ENCODE measurements at regions not wholly inside any gene's neighbourhood (a gene's known extent, or its start where the extent isn't known, plus 50 kb on each side); places are given as distances from the start of the nearest gene placed in this dataset.

- H3K27ac ChIP-seq, result no peak overlapping the region
- H3K4me3 ChIP-seq, result no peak overlapping the region
- no peak for DNase-seq
- intact Hi-C loops (cut with DNase I), result no loop called here
- 85 to 95% (median 86%) methylated on average over 3 of the region's 3 CpGs for WGBS, 4 donors
- H3K27me3 ChIP-seq, result no peaks in the 10 kb centered on the region
- no peaks in the 10 kb centered on the region for H3K36me3 ChIP-seq (replicated peaks in 1 of 2)
- H3K4me1 ChIP-seq (replicated peaks in 1 of 2), result no peaks in the 10 kb centered on the region
- TF ChIP-seq POLR2A (IDR thresholded peaks at IDR 0.05), result no peak
- no peak for TF ChIP-seq CTCF (IDR thresholded peaks at IDR 0.05)
- no peaks in the 10 kb centered on the region for H3K9me3 ChIP-seq (replicated peaks in 1 of 3)
Observed at GRCh38 chr16:80024443-80024842, 423.9 kb upstream of the MAF start.

- intact Hi-C loops (cut with DNase I), result no loop called here
- no peak overlapping the region for H3K4me3 ChIP-seq
- no peaks in the 10 kb centered on the region for H3K4me1 ChIP-seq (replicated peaks in 1 of 2)
- no peaks in the 10 kb centered on the region for H3K36me3 ChIP-seq (replicated peaks in 1 of 2)
- WGBS, 4 donors, result 22 to 78% (median 53%) methylated on average over 2 of the region's 2 CpGs
- DNase-seq, result no peak
- no peak overlapping the region for H3K27ac ChIP-seq
- TF ChIP-seq POLR2A (IDR thresholded peaks at IDR 0.05), result no peak
- TF ChIP-seq CTCF (IDR thresholded peaks at IDR 0.05), result no peak
- H3K27me3 ChIP-seq, result no peaks in the 10 kb centered on the region
- no peaks in the 10 kb centered on the region for H3K9me3 ChIP-seq (replicated peaks in 1 of 3)
Observed at GRCh38 chr16:80023865-80024264, 423.3 kb upstream of the MAF start.

DNA sequence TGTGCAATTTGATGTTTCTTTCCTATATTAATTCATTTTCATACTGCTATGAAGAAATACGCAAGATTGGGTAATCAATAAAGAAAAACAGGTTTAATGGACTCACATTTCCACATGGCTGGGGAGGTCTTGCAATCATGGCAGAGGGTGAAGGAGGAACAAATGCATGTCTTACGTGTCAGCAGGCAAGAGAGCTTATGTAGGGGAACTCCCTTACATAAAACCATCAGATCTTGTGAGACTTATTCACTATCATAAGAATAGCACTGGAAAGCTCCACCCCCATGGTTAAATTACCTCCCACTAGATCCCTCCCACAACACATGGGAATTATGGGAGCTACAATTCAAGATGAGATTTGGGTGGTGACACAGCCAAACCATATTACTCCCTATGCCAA, 418.9 kb upstream of the MAF start:
- WGBS, 4 donors, result 45 to 93% (median 79%) methylated on average over 2 of the region's 2 CpGs
- intact Hi-C loops (cut with DNase I), result no loop called here
- no peak for DNase-seq
- Histone ChIP-seq H3K27me3 (no peaks in the 10 kb centered on the region), H3K4me3 (no peak overlapping the region), H3K9me3 (replicated peaks in 1 of 3) (no peaks in the 10 kb centered on the region), H3K27ac (no peak overlapping the region), H3K4me1 (replicated peaks in 1 of 2) (no peaks in the 10 kb centered on the region), H3K36me3 (replicated peaks in 1 of 2) (no peaks in the 10 kb centered on the region)
- no peak for TF ChIP-seq POLR2A (IDR thresholded peaks at IDR 0.05)
- no peak for TF ChIP-seq CTCF (IDR thresholded peaks at IDR 0.05)

- H3K4me1 ChIP-seq (replicated peaks in 1 of 2), result no peaks in the 10 kb centered on the region
Observed at GRCh38 chr16:80018466-80018865, 417.9 kb upstream of the MAF start.

More at GRCh38 chr16:80018466-80018865, 417.9 kb upstream of the MAF start:
- intact Hi-C loops (cut with DNase I), result no loop called here
- Histone ChIP-seq H3K27ac (no peak overlapping the region), H3K36me3 (replicated peaks in 1 of 2) (no peaks in the 10 kb centered on the region), H3K4me3 (no peak overlapping the region), H3K27me3 (no peaks in the 10 kb centered on the region), H3K9me3 (replicated peaks in 1 of 3) (no peaks in the 10 kb centered on the region)
- no peak for DNase-seq
- 59 to 70% (median 63%) methylated on average over 2 of the region's 2 CpGs for WGBS, 4 donors
- TF ChIP-seq POLR2A (IDR thresholded peaks at IDR 0.05) (no peak), CTCF (IDR thresholded peaks at IDR 0.05) (no peak)
